ENCODE measurements at regions not wholly inside any gene's neighbourhood (a gene's known extent, or its start where the extent isn't known, plus 50 kb on each side); places are given as distances from the start of the nearest gene placed in this dataset.

DNA sequence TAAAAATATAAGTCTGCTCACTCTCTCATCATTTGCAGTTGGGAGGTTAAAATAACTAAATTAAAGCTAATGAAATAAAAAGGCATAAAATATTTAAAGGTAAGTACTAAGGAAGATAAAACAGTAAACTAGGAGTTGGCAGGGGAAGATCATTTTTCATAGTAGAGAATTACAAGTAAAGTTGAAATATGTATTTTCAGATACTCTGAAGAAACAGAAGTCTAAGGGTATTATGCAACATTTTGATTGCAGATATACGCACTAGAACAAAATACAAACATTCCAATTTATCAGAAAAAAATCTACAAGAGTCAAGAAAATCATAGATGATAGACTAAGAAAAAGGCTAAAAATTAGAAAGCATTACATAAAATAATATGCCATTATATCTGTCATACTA lies 167.6 kb upstream of the CTAGE1 start:
- TF ChIP-seq, protein P1, sequence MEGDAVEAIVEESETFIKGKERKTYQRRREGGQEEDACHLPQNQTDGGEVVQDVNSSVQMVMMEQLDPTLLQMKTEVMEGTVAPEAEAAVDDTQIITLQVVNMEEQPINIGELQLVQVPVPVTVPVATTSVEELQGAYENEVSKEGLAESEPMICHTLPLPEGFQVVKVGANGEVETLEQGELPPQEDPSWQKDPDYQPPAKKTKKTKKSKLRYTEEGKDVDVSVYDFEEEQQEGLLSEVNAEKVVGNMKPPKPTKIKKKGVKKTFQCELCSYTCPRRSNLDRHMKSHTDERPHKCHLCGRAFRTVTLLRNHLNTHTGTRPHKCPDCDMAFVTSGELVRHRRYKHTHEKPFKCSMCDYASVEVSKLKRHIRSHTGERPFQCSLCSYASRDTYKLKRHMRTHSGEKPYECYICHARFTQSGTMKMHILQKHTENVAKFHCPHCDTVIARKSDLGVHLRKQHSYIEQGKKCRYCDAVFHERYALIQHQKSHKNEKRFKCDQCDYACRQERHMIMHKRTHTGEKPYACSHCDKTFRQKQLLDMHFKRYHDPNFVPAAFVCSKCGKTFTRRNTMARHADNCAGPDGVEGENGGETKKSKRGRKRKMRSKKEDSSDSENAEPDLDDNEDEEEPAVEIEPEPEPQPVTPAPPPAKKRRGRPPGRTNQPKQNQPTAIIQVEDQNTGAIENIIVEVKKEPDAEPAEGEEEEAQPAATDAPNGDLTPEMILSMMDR (IDR thresholded peaks at IDR 0.05): no peak
- TF ChIP-seq POLR2A (IDR thresholded peaks at IDR 0.05): no peak

Measured in adrenal gland (tissue), 5 donors.